H1 (cell line): ENCODE measurements at regions not wholly inside any gene's neighbourhood (a gene's known extent, or its start where the extent isn't known, plus 50 kb on each side); places are given as distances from the start of the nearest gene placed in this dataset.

Source experiments
- CTCF ChIA-PET: fragments of 300-600 bp; sonication (Branson Sonifier 250); formaldehyde crosslinking; loops from one replicate; lab custom pipeline; 2021; ENCODE audit not compliant: partially characterized antibody; lab: Charles Lee
- POLR2A ChIA-PET: fragments of 300-600 bp; sonication (Branson Sonifier 250); formaldehyde crosslinking; loops from one replicate; lab custom pipeline; 2021; ENCODE audit warnings: inconsistent platforms; ENCODE audit not compliant: partially characterized antibody; lab: Charles Lee
- DNase-seq, 2 experiments: peaks; one replicate each; pipeline versions ENCODE4 v3.0.0 to v3.0.0-alpha.2; 2010 to 2022; ENCODE audit warnings: low spot score in 2 of 2, low read depth in 1 of 2, mixed read lengths in 1 of 2
- FAIRE-seq: peaks from 2 replicates; lab custom pipeline; 2011; peaks lifted over from hg19 to GRCh38; lab: Jason Lieb, UNC
- H2AFZ ChIP-seq: 2 replicates; pipeline ENCODE4 v1.8.1; 2012; ENCODE audit warnings: low read length, inconsistent platforms
- H2AK5ac ChIP-seq: 2 replicates; pipeline ENCODE4 v1.6.1; 2013; ENCODE audit warnings: low read depth, low read length
- H2BK120ac ChIP-seq: replicated peaks from 2 replicates; pipeline ENCODE3; 2013; ENCODE audit warnings: low read depth, low read length, inconsistent platforms
- H2BK12ac ChIP-seq: 2 replicates; pipeline ENCODE4 v1.6.1; 2013; ENCODE audit warnings: low read depth, low read length
- H2BK15ac ChIP-seq: 2 replicates; pipeline ENCODE4 v1.6.1; 2013; ENCODE audit warnings: low read length
- H2BK20ac ChIP-seq: 2 replicates; pipeline ENCODE4 v1.6.1; 2013; ENCODE audit warnings: low read length
- H2BK5ac ChIP-seq: 2 replicates; pipeline ENCODE4 v1.6.1; 2013; ENCODE audit warnings: low read depth, low read length
- H3K14ac ChIP-seq: 2 replicates; pipeline ENCODE4 v1.6.1; 2013; ENCODE audit warnings: inconsistent platforms; ENCODE audit not compliant: insufficient read length
- H3K18ac ChIP-seq: 2 replicates; pipeline ENCODE4 v1.6.1; 2013; ENCODE audit warnings: low read length; ENCODE audit errors: extremely low read depth
- H3K23ac ChIP-seq: 2 replicates; pipeline ENCODE4 v1.6.1; 2013; ENCODE audit warnings: inconsistent platforms; ENCODE audit not compliant: insufficient read length
- H3K23me2 ChIP-seq: 2 replicates; pipeline ENCODE4 v1.6.1; 2013; ENCODE audit warnings: low read depth, low read length
- H3K27ac ChIP-seq: 2 replicates; pipeline ENCODE4 v1.6.1; 2011; ENCODE audit warnings: low read depth, low read length, inconsistent platforms
- H3K27me3 ChIP-seq, 4 experiments: replicated peaks in 1 of 4; 1 replicate in 1 of 4; 2 replicates in 3 of 4; pipeline versions ENCODE4 v1.6.1 to v1.8.1; 2011 to 2013; ENCODE audit warnings: low read length in 3 of 4, mild to moderate bottlenecking in 3 of 4, inconsistent platforms in 2 of 4, mixed read lengths in 2 of 4, moderate library complexity in 1 of 4; ENCODE audit not compliant: control insufficient read depth in 3 of 4, insufficient read depth in 3 of 4; ENCODE audit errors: extremely low read depth in 1 of 4
- H3K36me3 ChIP-seq, 4 experiments: 2 replicates each; pipeline versions ENCODE4 v1.6.1 to v1.8.1; 2011 to 2013; ENCODE audit warnings: mild to moderate bottlenecking in 4 of 4, low read length in 3 of 4, moderate library complexity in 2 of 4, control low read depth in 1 of 4, inconsistent platforms in 1 of 4; ENCODE audit not compliant: insufficient read depth in 4 of 4, control insufficient read depth in 2 of 4
- H3K4ac ChIP-seq: replicated peaks from 2 replicates; pipeline ENCODE3; 2013; ENCODE audit warnings: low read length, low read depth, mixed read lengths, inconsistent platforms; ENCODE audit not compliant: insufficient read length
- H3K4me1 ChIP-seq, 4 experiments: replicated peaks in 1 of 4; 1 replicate in 1 of 4; 2 replicates in 3 of 4; pipeline versions ENCODE4 v1.6.1 to v1.8.1; 2011 to 2013; ENCODE audit warnings: low read length in 3 of 4, inconsistent platforms in 2 of 4, mixed read lengths in 1 of 4; ENCODE audit not compliant: insufficient read depth in 4 of 4, control insufficient read depth in 3 of 4
- H3K4me2 ChIP-seq, 2 experiments: 2 replicates each; pipeline versions ENCODE4 v1.6.1 to v1.8.1; 2011 to 2013; ENCODE audit warnings: low read depth in 2 of 2, low read length in 2 of 2, control low read depth in 1 of 2, inconsistent platforms in 1 of 2, mild to moderate bottlenecking in 1 of 2; ENCODE audit not compliant: insufficient read depth in 1 of 2
- H3K4me3 ChIP-seq, 4 experiments: fragments of 200-600, 300-600 bp in 1 of 4; sonication (generic), shearing (Covaris generic), sonication (Bioruptor Twin) in 1 of 4; 2 replicates each; pipeline versions ENCODE4 v1.5.1 to v1.8.1; 2011 to 2016; ENCODE audit warnings: low read length in 4 of 4, low read depth in 3 of 4, control low read depth in 2 of 4, inconsistent platforms in 2 of 4, mild to moderate bottlenecking in 2 of 4, mixed read lengths in 1 of 4, moderate library complexity in 1 of 4; ENCODE audit not compliant: insufficient read depth in 2 of 4; ENCODE audit errors: extremely low read depth in 1 of 4
- H3K56ac ChIP-seq: replicated peaks from 2 replicates; pipeline ENCODE3; 2013; ENCODE audit warnings: low read depth, mild to moderate bottlenecking, mixed read lengths, low read length, inconsistent platforms; ENCODE audit not compliant: insufficient read length
- H3K79me1 ChIP-seq: 2 replicates; pipeline ENCODE4 v1.6.1; 2013; ENCODE audit warnings: low read depth, low read length, control low read depth
- H3K79me2 ChIP-seq, 2 experiments: 2 replicates each; pipeline versions ENCODE4 v1.6.1 to v1.8.1; 2012 to 2013; ENCODE audit warnings: low read length in 2 of 2, mild to moderate bottlenecking in 2 of 2, inconsistent platforms in 1 of 2; ENCODE audit not compliant: insufficient read depth in 2 of 2, control insufficient read depth in 1 of 2
- H3K9ac ChIP-seq, 4 experiments: replicated peaks in 1 of 4; 1 replicate in 1 of 4; 2 replicates in 3 of 4; pipeline versions ENCODE4 v1.6.1 to v1.8.1; 2011 to 2013; ENCODE audit warnings: low read depth in 3 of 4, low read length in 3 of 4, control low read depth in 2 of 4, mild to moderate bottlenecking in 2 of 4, moderate library complexity in 2 of 4, inconsistent platforms in 1 of 4; ENCODE audit errors: extremely low read depth in 1 of 4
- H3K9me3 ChIP-seq, 2 experiments: 2 replicates each; pipeline versions ENCODE4 v1.6.1 to v1.8.1; 2012 to 2013; ENCODE audit warnings: mild to moderate bottlenecking in 2 of 2, moderate library complexity in 2 of 2, control low read depth in 1 of 2, inconsistent platforms in 1 of 2, low read depth in 1 of 2, low read length in 1 of 2, mixed read lengths in 1 of 2; ENCODE audit not compliant: insufficient read depth in 2 of 2
- H4K20me1 ChIP-seq, 2 experiments: replicated peaks in 1 of 2; 2 replicates each; pipeline versions ENCODE3 to v1.8.1; 2011 to 2013; ENCODE audit warnings: inconsistent platforms in 2 of 2, low read length in 2 of 2, mild to moderate bottlenecking in 1 of 2; ENCODE audit not compliant: insufficient read depth in 2 of 2, control insufficient read depth in 1 of 2
- H4K5ac ChIP-seq: 2 replicates; pipeline ENCODE4 v1.6.1; 2013; ENCODE audit warnings: low read length, low read depth, mixed read lengths, inconsistent platforms; ENCODE audit not compliant: insufficient read length
- H4K8ac ChIP-seq: 2 replicates; pipeline ENCODE4 v1.8.0; 2013; ENCODE audit warnings: mild to moderate bottlenecking, moderate library complexity, low read length, inconsistent platforms; ENCODE audit not compliant: insufficient read depth; ENCODE audit errors: extremely low read depth
- H4K91ac ChIP-seq: replicated peaks from 2 replicates; pipeline ENCODE3; 2013; ENCODE audit warnings: low read length, mixed read lengths, inconsistent platforms; ENCODE audit not compliant: insufficient read length
- BACH1 ChIP-seq: IDR thresholded peaks from 2 replicates; pipeline ENCODE4 v1.6.1; 2012; ENCODE audit warnings: low read length, improper control_type of control experiment
- CHD1 ChIP-seq: IDR thresholded peaks from 2 replicates; pipeline ENCODE4 v1.6.1; 2012; ENCODE audit warnings: low read depth, low read length, improper control_type of control experiment
- CHD2 ChIP-seq: IDR thresholded peaks from 2 replicates; pipeline ENCODE4 v1.6.1; 2012; ENCODE audit warnings: low read length, improper control_type of control experiment
- CREB1 ChIP-seq: IDR thresholded peaks from 2 replicates; pipeline ENCODE4 v1.6.1; 2012; ENCODE audit warnings: inconsistent platforms
- EP300 ChIP-seq, 2 experiments: IDR thresholded peaks; 1 replicate in 1 of 2; 2 replicates in 1 of 2; pipeline ENCODE4 v1.6.1; 2011 to 2012; ENCODE audit warnings: low read depth in 2 of 2, low read length in 2 of 2, mild to moderate bottlenecking in 2 of 2, borderline replicate concordance in 1 of 2, inconsistent platforms in 1 of 2, moderate library complexity in 1 of 2
- HDAC2 ChIP-seq, 2 experiments: fragments of 300-600 bp in 1 of 2; sonication (generic) in 1 of 2; IDR thresholded peaks; 2 replicates each; pipeline ENCODE4 v1.6.1; 2011 to 2012; ENCODE audit warnings: low read depth in 2 of 2, low read length in 2 of 2, mild to moderate bottlenecking in 2 of 2, moderate library complexity in 2 of 2, borderline replicate concordance in 1 of 2, inconsistent platforms in 1 of 2
- KDM4A ChIP-seq: IDR thresholded peaks from one replicate; pipeline ENCODE4 v1.7.1; 2012; ENCODE audit warnings: low read depth, mild to moderate bottlenecking, moderate library complexity, low read length, inconsistent platforms; ENCODE audit not compliant: severe bottlenecking
- KDM5A ChIP-seq: fragments of 200-600 bp; IDR thresholded peaks from 2 replicates; pipeline ENCODE4 v1.7.1; 2012; ENCODE audit warnings: mild to moderate bottlenecking, low read length, inconsistent platforms, mixed read lengths
- MAFK ChIP-seq: IDR thresholded peaks from 2 replicates; pipeline ENCODE4 v1.6.1; 2012; ENCODE audit warnings: low read depth, mild to moderate bottlenecking, improper control_type of control experiment, low read length
- NRF1 ChIP-seq: IDR thresholded peaks from 2 replicates; pipeline ENCODE4 v1.6.1; 2011; ENCODE audit warnings: mild to moderate bottlenecking, low read depth, low read length, improper control_type of control experiment
- RFX5 ChIP-seq: IDR thresholded peaks from 2 replicates; pipeline ENCODE4 v1.6.1; 2011; ENCODE audit warnings: low read depth, low read length, improper control_type of control experiment, borderline replicate concordance
- SAP30 ChIP-seq: fragments of 300-600 bp; sonication (generic); IDR thresholded peaks from 2 replicates; pipeline ENCODE4 v1.7.1; 2012; ENCODE audit warnings: low read length, moderate library complexity, mild to moderate bottlenecking, inconsistent platforms; ENCODE audit not compliant: insufficient read depth, insufficient replicate concordance
- SIRT6 ChIP-seq: IDR thresholded peaks from one replicate; pipeline ENCODE4 v1.7.1; 2012; ENCODE audit warnings: low read length, inconsistent platforms
- TAF7 ChIP-seq: optimal IDR thresholded peaks from 2 replicates; pipeline ENCODE3; 2011; ENCODE audit warnings: low read depth, mild to moderate bottlenecking, inconsistent platforms, low read length, moderate library complexity, borderline replicate concordance
- WGBS, 2 experiments: shearing (Covaris generic) in 1 of 2; methylation state at CpG; one replicate each; pipeline versions ENCODE4 v1.1.6 to v1.1.7; 2013 to 2015; ENCODE audit warnings: low lambda C conversion rate in 2 of 2, mixed read lengths in 2 of 2, inconsistent platforms in 1 of 2, low coverage in 1 of 2, missing lambda C conversion rate in 1 of 2; ENCODE audit not compliant: insufficient replicate concordance in 2 of 2, insufficient coverage in 1 of 2, insufficient read length in 1 of 2; ENCODE audit errors: extremely low coverage in 1 of 2, missing lambda C conversion rate in 1 of 2; 5-methylcytosine and 5-hydroxymethylcytosine counted together

DNA sequence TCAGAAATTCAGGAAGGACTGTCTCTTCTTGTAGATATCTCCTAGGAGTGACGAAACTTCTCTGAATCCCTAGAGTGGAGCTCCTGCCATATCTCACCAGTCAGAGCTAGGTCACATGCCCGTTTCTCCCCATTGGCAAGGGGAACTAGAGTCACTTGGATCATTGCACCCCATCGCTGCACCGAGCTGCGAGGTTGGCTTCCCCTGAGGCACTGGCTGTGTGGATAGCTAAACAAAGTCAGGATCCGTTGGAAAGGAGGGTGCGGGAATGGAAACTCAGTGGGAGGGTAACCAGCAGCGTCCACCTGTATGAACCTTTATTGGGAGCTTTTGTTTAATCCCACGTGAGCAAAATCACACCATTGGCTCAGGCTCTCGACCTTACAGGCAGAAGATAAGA is 283.8 kb downstream of the BRD1 start:
- FAIRE-seq = no peak
- no peak overlapping the region for H4K8ac ChIP-seq
- H2BK120ac ChIP-seq = no peak overlapping the region
- H3K9ac ChIP-seq = no peak overlapping the region
- H3K4me2 ChIP-seq = no peak overlapping the region
- H3K9me3 ChIP-seq = no peaks in the 10 kb centered on the region
- no peak overlapping the region for H4K91ac ChIP-seq
- H4K5ac ChIP-seq = no peak overlapping the region
- no peak overlapping the region for H2AFZ ChIP-seq
- 0 out of 2 replicates have a peak overlapping the region, but pooled peaks have one; percentile 11 for H2BK20ac ChIP-seq
- no peak overlapping the region for H2BK5ac ChIP-seq
- WGBS, 2 experiments = 92% methylated on average over 10 of the region's 10 CpGs; no CpG with 5 or more reads in 1 of the 2 experiments
- ChIA-PET POLR2A (no interaction called here), CTCF (interaction anchor here (0.8 to 1.3 kb wide), 6 partner anchors 9 to 498 kb away, joined by 3 to 5 read pairs (median 4); no protein-coding TSS in a partner anchor)
- no peak overlapping the region for H3K56ac ChIP-seq
- H3K4me1 ChIP-seq = peaks cover 0 to 5% (median 3%) of the 10 kb centered on the region in 4 experiments; a peak in 5 of 7 replicates
- no peak for DNase-seq
- H3K27me3 ChIP-seq = no peaks in the 10 kb centered on the region
- no peaks in the 10 kb centered on the region for H3K23me2 ChIP-seq
- no peak overlapping the region for H2BK15ac ChIP-seq
- no peak overlapping the region for H3K18ac ChIP-seq
- H3K14ac ChIP-seq = no peak overlapping the region
- H3K79me2 ChIP-seq = no peaks in the 10 kb centered on the region
- no peak overlapping the region for H3K27ac ChIP-seq
- no peak overlapping the region for H3K23ac ChIP-seq
- no peaks in the 10 kb centered on the region for H3K79me1 ChIP-seq
- no peak overlapping the region for H3K4ac ChIP-seq
- H2BK12ac ChIP-seq = no peak overlapping the region
- H3K36me3 ChIP-seq = no peaks in the 10 kb centered on the region
- H3K4me3 ChIP-seq = no peak overlapping the region
- H4K20me1 ChIP-seq = no peaks in the 10 kb centered on the region
- H2AK5ac ChIP-seq = no peak overlapping the region
- no peak for TF ChIP-seq HDAC2 (IDR thresholded peaks at IDR 0.05; ENCODE audit: borderline replicate concordance in 1 of 2, low read depth in 2 of 2, low read length in 2 of 2)
- TF ChIP-seq CHD2 = no peak
- TF ChIP-seq SIRT6 = no peak
- no peak for TF ChIP-seq KDM5A
- no peak for TF ChIP-seq KDM4A
- no peak for TF ChIP-seq TAF7
- no peak for TF ChIP-seq BACH1
- TF ChIP-seq NRF1 = no peak
- no peak for TF ChIP-seq RFX5
- no peak for TF ChIP-seq EP300 (IDR thresholded peaks at IDR 0.05; ENCODE audit: borderline replicate concordance in 1 of 2, low read depth in 2 of 2, low read length in 2 of 2)
- TF ChIP-seq MAFK = no peak
- no peak for TF ChIP-seq CREB1
- TF ChIP-seq SAP30 = no peak
- TF ChIP-seq CHD1 = no peak
